ENCODE measurements at regions not wholly inside any gene's neighbourhood (a gene's known extent, or its start where the extent isn't known, plus 50 kb on each side); places are given as distances from the start of the nearest gene placed in this dataset.
A peak's percentile ranks its signal among the peaks of the same experiment; 100 is the strongest.
"Not testable (repeated sequence)": the region's sequence is repeated elsewhere in the genome, so short reads cannot be mapped to it uniquely, and the experiment has no call there.

DNA sequence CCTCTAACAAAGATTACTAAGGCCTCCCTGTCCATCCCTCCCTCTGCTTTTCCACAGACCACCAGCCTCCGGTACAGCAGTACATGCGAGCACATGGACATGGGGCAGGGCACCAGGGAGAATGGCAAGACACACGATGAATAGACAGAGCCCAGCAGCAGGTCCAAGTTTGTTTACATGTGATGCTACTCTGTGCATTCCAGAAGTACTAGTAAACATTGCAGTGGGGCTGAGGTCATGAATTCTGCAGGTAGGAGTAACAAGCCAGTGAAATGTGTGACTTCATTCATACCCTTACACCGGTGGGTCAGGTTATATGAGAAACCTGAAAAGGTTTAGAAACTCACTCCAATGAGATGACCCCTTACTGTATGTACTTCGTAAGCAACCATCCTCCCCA lies 205.7 kb downstream of the BCL11A start:
- no peak overlapping the region for H3K4me3 Mint-ChIP-seq
- DNase-seq = no peak

DNA sequence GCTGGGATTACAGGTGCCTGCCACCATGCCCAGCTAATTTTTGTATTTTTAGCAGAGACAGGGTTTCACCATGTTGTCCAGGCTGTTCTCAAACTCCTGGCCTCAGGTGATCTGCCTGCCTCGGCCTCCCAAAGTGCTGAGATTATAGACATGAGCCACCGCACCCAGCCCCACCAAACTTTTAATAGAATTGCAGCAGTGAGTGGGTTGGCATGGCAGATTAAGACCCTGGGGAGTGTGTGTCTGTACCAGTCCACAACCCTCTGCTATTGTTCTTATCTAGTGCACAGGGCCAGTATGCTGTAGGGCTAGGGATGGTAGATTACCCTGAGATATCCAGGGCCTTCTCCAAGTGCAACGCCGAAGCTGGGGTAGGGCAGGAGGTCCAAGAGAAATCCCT lies 211.0 kb downstream of the BCL11A start:
- H3K36me3 Mint-ChIP-seq (ENCODE audit: low read depth); H3K4me1 Mint-ChIP-seq (ENCODE audit: low read depth); H3K27ac Mint-ChIP-seq; H3K4me3 Mint-ChIP-seq; DNase-seq; H3K27me3 Mint-ChIP-seq (ENCODE audit: insufficient read depth): not testable (repeated sequence)
- H3K9me3 Mint-ChIP-seq = peaks cover 12% of the 10 kb centered on the region

More for the DNA sequence above, 205.7 kb downstream of the BCL11A start:
- no peaks in the 10 kb centered on the region for H3K36me3 Mint-ChIP-seq (ENCODE audit: low read depth)
- no peak overlapping the region for H3K27ac Mint-ChIP-seq
- TF ChIP-seq, protein P1, sequence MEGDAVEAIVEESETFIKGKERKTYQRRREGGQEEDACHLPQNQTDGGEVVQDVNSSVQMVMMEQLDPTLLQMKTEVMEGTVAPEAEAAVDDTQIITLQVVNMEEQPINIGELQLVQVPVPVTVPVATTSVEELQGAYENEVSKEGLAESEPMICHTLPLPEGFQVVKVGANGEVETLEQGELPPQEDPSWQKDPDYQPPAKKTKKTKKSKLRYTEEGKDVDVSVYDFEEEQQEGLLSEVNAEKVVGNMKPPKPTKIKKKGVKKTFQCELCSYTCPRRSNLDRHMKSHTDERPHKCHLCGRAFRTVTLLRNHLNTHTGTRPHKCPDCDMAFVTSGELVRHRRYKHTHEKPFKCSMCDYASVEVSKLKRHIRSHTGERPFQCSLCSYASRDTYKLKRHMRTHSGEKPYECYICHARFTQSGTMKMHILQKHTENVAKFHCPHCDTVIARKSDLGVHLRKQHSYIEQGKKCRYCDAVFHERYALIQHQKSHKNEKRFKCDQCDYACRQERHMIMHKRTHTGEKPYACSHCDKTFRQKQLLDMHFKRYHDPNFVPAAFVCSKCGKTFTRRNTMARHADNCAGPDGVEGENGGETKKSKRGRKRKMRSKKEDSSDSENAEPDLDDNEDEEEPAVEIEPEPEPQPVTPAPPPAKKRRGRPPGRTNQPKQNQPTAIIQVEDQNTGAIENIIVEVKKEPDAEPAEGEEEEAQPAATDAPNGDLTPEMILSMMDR (IDR thresholded peaks at IDR 0.05) = no peak
- peaks cover 4% of the 10 kb centered on the region; the same call in 1 of the 2 replicates for H3K9me3 Mint-ChIP-seq
- no peaks in the 10 kb centered on the region for H3K4me1 Mint-ChIP-seq (ENCODE audit: low read depth)
- peaks cover 5% of the 10 kb centered on the region for H3K27me3 Mint-ChIP-seq (ENCODE audit: insufficient read depth)

DNA sequence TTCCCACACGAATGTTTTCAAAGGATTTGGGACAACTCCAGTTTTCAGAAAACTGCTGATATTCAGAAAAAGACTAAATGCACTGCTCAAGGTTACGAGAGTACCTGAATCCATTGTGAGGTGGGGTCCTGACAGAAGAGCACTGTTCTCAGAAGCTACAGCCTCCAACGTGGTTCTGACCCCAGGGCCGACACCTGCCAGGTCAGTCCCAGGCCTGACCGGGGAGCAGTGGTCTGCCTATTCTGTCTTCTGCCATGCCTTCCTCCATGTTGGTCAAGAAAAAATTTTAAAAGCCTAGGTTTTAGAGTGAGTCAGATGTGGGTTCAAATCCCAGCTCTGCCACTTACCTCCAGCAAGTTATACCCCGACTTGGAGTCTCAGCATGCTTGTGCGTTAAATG lies 212.3 kb downstream of the BCL11A start:
- no peak overlapping the region for H3K27ac Mint-ChIP-seq
- H3K4me3 Mint-ChIP-seq = no peak overlapping the region
- H3K36me3 Mint-ChIP-seq (ENCODE audit: low read depth) = no peaks in the 10 kb centered on the region
- DNase-seq = no peak
- H3K27me3 Mint-ChIP-seq (ENCODE audit: insufficient read depth) = no peaks in the 10 kb centered on the region; the same call in 1 of the 2 replicates
- H3K9me3 Mint-ChIP-seq = peaks cover 12% of the 10 kb centered on the region
- no peaks in the 10 kb centered on the region for H3K4me1 Mint-ChIP-seq (ENCODE audit: low read depth)
- TF ChIP-seq, protein P1 (IDR thresholded peaks at IDR 0.05) = no peak

DNA sequence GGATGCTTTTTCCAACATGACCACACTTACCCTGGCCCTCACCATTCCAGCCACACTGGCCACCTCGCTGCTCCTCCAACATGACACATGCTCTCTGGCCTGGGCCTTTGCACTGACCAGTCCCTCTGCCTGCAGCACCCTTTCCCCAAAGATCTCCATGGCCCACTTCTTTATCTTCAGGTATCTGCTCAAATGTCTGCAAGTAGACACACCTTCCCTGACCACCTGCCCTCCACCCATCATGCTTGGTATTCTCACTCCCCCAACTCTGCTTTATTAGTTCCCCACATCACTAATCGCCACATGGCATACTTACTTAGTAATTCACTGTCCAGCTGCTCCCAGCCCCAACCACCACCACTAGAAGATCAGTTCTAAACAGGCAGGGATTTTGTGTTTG lies 214.2 kb downstream of the BCL11A start:
- Mint-ChIP-seq H3K27ac (no peak overlapping the region), H3K4me1 (ENCODE audit: low read depth) (no peaks in the 10 kb centered on the region), H3K4me3 (no peak overlapping the region), H3K9me3 (peaks cover 17% of the 10 kb centered on the region), H3K36me3 (ENCODE audit: low read depth) (no peaks in the 10 kb centered on the region), H3K27me3 (ENCODE audit: insufficient read depth) (peaks cover 3% of the 10 kb centered on the region; the same call in 1 of the 2 replicates)
- DNase-seq = no peak
- TF ChIP-seq, protein P1 (IDR thresholded peaks at IDR 0.05) = no peak

DNA sequence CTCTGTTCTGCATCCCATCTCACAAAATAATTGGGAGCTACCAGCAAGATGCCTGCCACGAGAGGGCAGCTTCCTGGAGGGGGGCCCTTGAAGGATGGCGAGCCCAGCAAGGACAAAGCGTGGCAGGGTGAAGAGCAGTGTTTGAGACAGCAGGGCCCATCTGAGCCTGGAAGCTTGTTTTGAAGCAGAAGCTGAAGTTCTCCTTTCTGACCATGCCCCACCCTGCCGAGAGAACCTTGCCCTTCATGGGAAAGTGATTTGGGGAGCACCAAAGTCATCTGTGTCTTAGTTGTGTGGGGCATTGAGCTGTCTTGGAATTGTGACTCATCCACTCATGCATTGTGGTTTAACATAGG lies 216.3 kb downstream of the BCL11A start:
- no peak for DNase-seq
- Mint-ChIP-seq H3K9me3 (peaks cover 17% of the 10 kb centered on the region), H3K4me1 (ENCODE audit: low read depth) (no peaks in the 10 kb centered on the region), H3K4me3 (no peak overlapping the region), H3K36me3 (ENCODE audit: low read depth) (no peaks in the 10 kb centered on the region; the same call in 1 of the 2 replicates), H3K27ac (no peak overlapping the region), H3K27me3 (ENCODE audit: insufficient read depth) (peaks cover 3% of the 10 kb centered on the region; the same call in 1 of the 2 replicates)
- TF ChIP-seq, protein P1 (IDR thresholded peaks at IDR 0.05) = peak; percentile 27; the same call in 1 of the 2 replicates

DNA sequence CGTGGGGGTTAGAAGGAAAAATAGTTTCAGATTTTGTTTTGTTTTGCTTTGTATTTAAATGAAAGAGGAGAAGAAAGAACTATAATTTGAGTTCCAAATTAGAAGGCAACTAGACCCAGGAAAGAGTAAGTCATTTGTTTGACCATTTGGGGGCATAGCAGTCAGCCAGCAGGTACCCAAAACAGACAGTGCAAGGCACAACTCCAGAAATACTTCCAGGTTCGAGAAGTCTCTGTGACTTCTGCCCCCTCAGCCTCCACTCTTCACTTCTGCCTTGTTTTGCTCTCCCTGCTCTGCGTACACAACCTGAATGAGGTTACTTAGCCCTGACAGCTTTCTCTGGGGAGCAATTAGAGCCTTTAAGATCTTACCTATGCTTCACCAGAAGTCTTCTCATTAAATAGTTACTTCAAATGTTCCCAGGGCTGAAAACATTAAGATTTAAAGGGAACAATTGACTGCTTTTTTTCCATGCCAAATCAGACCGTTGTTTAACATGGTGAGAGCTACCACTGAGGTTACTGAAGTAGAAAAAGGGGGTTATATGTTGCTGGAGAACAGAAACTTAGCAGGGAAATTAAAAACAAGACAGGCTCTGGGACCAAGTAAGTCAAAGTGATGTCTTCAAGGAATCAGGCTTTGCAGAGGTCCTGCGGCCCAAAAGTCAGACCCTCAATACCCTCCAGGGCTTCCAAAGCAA lies 216.9 kb downstream of the BCL11A start:
- TF ChIP-seq, protein P1 (IDR thresholded peaks at IDR 0.05) = no peak
- Mint-ChIP-seq H3K27ac (no peak overlapping the region), H3K4me3 (no peak overlapping the region), H3K4me1 (ENCODE audit: low read depth) (no peaks in the 10 kb centered on the region), H3K27me3 (ENCODE audit: insufficient read depth) (peaks cover 3% of the 10 kb centered on the region; the same call in 1 of the 2 replicates), H3K9me3 (peaks cover 15% of the 10 kb centered on the region), H3K36me3 (ENCODE audit: low read depth) (no peaks in the 10 kb centered on the region; the same call in 1 of the 2 replicates)
- no peak for DNase-seq

Data from HFFc6 (cell line).